HG02884 (cell line): ENCODE measurements at regions not wholly inside any gene's neighbourhood (a gene's known extent, or its start where the extent isn't known, plus 50 kb on each side); places are given as distances from the start of the nearest gene placed in this dataset.

Source experiments
- ATAC-seq: cut with Tn5 transposase; IDR thresholded peaks from one replicate; pipeline ENCODE4 v1.9.1; 2021; ENCODE audit warnings: mild to moderate bottlenecking, moderate library complexity; ENCODE audit not compliant: unreplicated experiment

DNA sequence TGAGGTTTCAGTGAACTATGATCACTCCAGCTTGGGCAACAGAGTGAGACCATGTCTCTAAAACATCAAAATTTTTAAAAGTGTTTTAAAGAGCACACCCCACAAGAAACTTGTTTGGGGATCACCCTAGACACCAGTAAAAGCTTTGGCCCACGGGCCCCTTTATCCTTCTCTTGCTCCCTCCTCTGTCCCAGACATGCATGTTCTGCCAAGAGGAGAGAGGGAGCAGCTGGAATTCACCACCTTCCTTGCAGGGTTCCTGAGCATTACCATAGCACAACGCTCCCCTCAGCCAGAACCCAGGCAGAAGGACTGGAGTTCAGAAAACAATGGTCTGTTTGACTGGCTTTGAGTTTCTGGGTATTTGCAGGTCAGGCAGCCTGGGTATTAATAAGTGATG, 214.3 kb upstream of the CDH5 start:
- no peak for ATAC-seq

DNA sequence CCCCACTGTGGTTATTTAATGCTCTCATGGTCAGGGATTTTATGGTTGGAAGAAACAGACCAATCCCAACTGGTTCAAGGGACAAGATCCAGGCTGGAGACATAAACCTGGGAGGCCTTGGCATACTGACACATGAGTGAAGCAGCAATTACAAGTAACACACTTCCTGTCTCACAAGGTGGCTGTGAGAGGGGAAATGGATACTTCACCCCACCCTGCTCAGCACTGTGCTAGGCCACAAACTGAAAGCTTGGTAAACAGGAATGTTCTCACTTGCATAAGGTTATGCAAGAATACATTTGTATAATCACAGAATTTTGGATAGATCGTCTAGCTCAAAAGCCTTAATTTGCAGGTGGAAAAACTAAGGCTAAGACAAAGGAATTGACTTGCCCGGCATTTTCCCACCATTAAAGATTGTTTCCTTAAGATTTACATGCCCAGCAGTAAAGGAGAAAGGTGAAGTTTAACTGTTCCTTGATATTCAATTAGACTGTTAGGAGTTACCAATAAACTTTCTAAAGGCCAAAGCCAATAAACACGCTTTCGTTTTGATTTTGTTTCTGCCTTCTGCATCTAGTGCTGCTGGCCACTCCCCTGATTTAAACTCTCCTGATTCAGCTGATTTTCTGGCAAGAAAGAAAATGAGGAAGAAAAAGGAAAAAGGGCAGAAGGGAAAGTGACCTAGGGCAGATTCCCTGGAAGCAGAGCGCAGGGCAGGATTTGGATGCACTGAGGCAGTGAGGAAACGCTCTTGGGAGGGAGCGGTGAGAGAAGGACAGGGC, 215.6 kb upstream of the CDH5 start:
- no peak for ATAC-seq

DNA sequence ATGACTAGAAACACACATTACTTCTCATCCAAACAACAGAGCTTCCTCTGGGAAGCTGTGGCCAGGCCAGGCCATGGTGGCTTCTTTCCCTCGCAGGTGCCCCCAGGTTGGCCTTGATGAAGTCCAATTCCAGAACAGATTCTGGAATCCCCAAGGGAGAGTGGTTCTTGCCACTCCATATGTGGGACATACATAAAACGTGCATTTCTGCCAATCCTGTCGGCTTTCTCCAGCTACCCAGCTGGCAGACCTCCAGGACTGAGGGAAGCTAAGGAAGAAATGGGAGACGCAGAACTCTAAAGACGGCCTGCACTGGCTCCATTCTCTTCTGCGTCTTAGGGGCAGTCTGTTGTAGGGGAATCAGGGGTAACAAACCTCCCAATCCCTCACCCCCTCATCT, 219.2 kb upstream of the CDH5 start:
- no peak for ATAC-seq

DNA sequence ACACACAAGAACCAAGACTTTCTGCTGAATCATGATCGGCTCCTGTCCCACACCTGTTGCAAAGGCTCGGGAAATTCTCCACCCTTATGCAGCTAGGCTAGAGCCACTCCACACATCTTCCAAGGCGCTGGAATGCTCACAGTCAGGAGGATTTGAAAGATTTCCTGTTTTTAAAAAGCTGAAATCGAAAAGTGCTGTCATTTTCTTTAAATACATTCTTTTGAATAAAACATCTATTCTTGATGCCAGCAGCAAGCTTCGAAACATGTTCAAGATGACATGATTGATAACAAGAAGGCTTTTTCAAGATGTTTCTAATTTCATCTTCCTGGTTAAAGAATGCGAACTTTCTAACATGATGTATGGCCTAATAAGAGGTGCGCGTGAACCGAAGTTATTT, 219.7 kb upstream of the CDH5 start:
- no peak for ATAC-seq

DNA sequence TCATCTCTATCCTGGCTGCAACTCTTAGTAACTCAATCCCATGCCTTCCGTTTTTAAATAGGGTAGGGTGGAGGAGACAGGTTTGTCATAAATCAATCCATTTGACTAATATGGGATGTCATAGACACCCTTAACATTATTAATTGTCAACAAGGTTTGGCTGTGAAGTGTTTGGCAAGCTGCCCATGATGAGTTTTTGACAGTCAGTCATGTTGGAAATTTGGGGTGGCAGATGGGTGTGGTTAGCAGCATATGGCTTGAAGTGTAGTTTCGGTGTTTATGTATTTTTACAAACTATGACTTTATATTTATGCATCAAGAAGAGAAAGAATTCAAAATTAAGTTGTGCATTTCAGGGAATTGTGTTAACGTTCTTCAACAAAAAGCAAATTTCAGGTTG, 221.8 kb upstream of the CDH5 start:
- ATAC-seq = no peak

DNA sequence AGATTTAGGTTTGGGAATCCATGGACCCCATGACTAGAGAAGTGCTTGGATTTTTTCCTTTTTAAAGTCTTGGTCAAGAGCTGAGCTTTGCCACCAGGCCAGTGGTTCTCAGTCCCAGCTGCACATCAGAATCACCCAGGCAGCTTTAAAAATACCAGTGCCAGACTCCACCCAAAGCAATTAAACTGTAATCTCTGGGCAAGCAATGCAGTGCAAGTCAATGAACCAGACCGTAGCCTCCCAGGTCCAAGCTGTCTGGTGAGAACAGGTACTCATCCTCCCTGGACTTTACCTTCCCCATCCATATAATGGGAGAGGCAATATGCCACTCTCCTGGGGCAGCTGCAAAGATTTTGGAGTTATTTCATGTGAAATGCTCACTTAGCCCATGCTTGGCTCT, 223.1 kb upstream of the CDH5 start:
- no peak for ATAC-seq

DNA sequence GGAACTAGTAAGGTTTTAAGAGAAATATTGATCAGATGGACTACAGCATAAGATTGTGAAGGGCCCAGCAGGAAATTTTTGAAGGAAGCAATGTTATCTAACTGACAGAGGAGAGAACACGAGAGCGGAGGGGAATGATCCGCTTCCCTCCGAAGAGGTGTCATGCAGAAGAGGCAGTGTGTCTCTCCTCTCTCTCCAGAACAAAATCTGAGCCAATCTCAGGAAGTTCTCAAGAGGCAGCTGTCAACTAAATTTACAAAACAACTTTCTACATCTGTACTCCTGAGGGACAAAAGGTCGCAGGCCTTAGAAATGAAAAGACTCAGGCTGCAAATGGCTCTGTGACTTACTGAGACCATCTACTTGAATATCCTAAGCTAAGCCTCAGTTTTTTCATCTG, 224.6 kb upstream of the CDH5 start:
- ATAC-seq = no peak

DNA sequence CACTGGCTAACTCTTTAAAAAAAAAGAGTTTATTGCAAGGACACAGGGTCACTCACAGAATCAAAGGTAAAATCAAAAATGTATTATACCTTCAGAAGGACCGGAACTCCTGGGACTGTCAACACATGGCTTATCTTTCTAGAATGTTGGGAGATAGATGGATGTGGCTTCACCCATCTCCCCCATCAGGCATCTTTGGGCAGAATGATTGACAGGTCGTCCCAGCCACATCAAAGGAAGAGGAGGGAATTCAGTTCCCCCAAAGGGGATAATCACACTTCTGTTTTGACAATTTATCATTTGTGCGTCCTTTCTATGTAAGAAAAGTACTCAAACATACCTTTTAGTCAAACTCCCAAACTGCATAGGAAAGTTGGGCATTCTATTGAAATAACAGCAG, 228.6 kb upstream of the CDH5 start:
- ATAC-seq = no peak

DNA sequence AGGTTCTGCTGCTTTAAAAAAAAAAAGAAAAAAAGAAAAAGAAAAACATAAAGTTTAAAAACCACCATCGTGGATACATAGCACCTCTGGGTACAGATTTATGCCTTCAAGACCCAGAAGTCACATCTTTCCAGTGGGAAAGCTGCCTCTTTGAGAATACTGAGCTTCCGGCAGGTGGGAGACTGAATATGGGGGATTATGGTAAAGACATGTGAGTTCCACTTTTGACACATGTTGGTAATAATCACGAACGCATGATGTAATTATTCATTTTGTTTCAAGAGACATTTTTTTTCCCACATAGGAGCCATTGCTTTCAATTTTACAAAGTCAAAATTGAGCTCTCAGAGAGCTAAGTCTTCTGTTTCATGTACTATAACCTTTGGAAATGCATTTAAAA, 229.7 kb upstream of the CDH5 start:
- ATAC-seq = no peak

DNA sequence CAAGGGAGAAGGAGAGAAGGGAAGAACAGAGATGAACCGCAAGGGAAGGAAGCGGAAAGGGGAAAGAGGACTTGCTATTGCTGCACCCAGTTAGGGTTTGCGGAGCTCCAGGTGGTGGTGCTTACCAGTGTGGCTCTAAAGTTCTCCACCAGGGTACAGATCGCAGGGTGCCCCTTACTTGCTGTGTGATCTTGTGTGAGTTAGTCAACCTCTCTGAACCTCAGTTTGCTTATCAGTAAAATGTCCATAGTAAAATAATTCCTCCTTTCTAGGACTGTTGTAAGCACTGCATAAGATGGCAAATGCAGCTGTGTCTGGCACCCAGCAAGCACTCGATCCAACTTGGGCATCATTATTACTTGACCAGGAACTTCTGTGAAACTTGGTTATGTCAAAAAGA, 230.7 kb upstream of the CDH5 start:
- no peak for ATAC-seq

DNA sequence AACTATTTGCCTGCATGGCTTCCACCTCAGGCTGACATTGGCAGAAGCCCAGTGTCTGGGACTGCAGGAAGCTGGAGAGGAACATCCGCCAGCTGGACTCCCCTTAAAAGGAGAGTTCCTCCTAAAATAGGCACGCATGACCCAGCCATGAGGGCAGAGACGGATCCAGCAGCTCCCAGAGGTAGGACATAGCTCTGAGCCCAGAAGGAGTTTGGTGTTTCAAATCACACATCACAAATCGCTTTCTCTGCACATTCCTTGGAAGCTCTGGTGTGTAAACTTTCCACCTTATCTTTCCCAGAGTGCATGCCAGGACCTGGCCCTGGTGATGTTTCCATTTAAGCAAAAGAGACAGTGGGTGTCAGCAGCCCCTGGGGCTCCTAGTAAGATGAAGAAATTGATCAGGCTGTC, 231.1 kb upstream of the CDH5 start:
- ATAC-seq = no peak

DNA sequence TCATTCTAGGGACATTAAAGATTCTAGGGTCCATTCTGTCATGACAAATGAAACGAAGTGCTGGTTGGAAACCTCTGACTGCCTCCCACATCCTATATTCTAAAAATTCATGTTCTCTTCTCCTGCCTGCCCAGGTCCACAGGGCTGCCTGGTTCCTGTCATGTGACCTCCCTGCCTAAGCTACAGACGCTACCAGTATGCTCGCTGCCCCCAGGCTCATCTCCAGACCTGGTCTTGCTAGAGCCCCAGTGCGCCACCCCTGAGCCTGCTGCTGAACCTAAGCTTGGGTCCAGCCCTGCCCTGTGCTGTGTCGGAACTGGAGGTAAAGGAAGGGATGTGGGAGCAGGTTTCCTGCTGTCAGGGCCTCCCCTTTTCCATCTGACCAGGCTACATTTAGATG, 231.6 kb upstream of the CDH5 start:
- no peak for ATAC-seq

DNA sequence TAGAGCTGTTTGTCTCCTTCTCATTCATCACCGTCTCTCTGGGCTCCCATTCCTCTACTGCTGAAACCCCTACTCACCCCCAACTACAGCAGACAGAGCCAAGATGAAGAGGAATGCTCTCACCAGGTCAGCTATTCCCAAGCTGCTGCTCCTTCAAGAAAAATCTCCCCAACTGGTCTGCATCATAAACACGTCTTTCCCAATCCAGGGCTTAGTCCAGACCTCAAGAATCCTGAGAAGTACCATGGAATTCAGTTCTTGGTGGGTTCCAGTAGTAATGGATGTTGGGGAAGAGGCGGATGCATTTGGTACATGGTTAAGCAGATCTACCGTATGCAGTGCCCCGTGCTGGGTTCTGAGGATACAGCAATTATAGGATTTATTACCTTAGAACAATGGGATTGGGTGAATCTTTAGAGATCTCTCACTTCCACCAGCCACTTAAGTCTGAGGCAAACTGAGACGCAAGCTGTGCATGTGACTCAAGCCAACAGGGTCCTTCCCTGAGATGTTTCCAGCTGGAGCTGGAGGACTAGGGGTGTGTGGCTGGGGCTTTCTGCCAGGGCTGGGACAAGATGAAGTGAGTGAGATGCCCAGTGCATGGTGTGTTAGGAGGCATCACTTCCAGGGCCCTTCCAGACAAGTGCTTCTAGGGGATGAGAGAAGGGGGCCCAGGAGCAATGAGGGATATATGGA, 232.7 kb upstream of the CDH5 start:
- ATAC-seq = no peak

DNA sequence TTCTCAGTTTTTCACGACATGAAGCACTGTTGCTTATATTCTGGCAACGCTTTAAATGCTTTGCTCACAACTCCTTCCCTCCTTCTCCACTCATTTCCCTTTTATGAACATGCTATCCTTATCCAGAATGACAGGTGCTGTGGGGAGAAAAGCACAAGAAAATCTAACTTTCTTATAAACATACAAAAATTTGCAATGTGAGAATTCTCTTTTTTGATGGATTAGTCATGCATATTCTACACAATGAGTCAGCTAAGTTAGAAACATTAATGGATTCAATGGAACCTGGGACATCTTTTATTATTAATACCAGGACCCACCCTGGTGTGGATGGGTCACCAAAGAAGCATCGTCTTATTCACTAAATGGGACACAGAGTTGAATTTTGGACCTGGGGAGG, 234.6 kb upstream of the CDH5 start:
- ATAC-seq = no peak

DNA sequence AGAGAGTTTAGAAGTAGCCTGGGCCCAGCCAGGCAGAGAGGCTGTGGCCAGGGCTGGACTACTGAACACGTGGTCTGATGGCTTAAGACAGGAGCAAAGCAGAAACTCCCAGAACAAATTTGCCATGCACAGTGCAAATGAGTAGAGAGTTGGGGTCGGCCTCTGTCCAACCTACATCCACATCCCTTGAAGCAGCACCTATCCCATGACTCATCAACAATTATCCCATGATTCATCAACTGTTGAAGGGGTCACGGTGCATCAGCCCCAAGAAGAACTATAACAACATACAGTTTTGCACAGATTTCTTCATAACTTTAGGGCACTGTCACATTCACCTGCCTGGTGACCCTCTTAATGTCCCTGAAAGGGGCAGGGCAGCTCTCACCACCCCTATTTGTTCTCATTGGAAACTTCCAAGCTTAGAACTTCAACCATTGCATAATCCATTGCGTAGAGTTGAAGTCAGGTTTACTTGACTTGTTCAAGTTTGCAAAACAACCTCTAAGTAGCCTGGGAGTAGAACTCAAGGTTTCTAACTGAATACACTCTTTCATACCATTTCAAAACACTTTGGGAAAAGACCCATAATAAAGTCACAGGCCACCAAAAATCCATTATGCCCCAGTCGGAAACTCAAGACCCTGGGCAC, 235.2 kb upstream of the CDH5 start:
- no peak for ATAC-seq

DNA sequence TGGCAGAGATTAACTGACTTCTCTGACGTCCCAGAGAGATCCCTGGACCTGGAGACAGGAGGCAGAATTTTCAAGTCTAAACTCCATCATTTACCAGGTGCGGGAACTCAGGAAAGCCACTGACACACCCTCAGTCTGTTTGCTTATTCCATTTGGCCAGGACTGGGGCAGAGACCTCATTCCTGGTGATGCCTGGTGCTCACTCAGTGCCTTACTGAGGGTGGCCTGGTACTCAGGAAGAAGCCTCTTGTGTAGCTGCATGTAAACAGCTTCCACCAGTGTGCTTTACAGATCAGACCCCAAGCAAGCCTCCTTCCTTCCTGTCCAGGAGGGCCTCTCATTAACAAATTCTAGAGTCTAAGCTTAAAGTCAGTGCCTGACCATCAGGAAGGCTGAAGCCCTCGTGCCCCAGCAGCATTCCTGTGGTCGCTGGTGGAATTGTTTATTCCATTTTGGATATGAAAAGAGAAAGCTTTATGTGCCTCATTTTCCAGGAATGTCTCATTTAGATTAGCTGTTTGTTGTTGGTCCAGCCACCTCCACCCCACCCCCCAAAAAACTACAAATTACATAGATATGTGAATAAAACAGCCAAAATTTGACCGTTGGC, 236.1 kb upstream of the CDH5 start:
- ATAC-seq = no peak

DNA sequence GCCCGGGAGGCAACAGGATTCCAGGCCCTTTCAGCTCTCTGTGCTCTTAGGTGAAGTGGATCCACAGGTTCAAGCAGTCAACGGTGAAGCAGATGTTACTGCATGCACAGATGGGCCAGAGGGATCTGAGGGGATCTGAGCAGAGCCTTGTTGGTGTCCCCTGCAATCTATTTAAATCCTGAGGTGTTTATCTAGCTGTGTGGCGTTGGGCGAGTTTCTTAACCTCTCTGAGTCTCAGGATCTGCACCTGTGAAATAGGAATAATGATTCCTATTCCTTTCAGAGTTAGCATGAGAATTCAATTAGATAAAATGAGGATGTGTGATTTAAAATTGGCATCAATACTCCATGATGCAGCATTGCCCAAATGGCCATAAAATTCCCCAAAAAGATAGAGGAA, 237.3 kb upstream of the CDH5 start:
- ATAC-seq = no peak

DNA sequence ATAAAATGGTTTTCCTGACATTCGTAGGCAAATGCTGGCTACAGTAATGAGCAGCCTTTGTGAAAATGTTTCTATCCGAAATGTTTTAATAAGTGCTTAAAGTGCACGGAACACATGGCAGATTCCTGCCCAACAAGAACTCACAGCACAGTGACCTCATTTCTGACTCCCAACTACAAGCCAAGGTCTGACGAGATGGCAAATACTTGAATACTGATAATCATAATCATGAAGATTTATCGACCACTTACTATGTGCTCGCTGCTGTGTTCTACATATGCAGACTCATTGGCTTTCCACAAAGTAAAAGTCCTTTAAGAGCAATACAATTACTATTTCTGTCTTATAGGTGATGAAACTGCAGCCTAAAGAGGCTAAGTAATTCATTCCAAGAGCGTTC, 238.1 kb upstream of the CDH5 start:
- no peak for ATAC-seq

DNA sequence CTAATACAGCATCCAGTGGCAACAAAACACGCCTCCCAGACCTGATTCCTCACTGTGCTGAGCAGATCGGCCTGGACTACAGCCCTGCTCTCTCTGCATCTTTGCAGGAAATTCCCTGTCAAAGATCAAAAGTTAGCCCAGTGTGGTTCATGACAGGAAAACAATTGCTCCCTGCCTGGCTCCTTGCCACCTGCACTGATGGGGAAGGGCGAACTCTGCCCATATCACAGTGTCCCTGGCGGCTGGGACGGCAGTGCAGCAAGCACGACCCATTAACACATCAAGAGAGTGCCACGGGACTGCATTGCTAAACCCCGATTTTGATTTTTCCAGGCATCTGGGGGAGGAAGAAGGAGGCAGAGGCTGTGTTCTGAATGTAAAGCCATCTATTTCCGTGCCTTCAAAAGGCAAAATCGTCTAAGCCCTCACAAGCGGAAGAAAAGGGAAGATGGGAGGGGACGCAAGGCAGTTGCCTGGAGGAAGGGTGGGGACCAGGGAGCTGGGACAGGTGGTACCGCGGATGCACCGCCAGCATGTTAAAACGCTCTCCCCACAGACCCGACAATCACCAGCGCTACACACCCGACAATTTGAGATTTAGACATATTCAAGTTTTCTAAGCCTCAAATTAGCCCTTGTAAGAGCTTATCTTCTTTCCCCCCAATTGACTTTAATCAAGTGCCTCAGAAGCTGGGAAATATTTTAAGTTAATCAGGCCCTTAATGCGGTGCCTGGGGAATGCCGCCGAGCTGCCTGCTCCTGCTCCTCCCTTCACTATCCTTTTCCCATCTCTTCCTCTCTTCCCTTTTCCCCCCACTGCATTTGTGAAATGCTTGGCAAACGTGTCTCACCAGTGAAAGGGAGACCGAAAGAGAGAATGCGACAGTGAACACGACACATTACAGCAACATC, 238.8 kb upstream of the CDH5 start:
- no peak for ATAC-seq

DNA sequence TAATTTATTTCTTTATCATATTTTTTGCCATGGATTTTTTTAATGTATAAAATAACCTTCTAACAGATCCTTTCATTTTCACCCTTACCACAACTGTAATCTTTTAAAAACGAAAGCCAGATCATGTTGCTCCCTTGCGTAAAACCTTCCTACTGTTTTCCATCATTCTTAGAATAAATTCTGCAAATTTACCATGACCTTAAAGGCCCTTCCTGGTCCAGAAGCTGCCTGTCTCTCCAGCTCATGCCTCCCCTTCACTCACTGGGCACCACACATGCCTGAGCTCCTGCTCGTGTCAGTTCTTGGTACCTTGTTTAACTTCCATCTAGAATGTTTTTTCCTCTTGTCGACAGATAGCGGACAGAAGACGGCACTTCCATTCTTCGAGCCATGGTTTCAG, 245.0 kb upstream of the CDH5 start:
- no peak for ATAC-seq

DNA sequence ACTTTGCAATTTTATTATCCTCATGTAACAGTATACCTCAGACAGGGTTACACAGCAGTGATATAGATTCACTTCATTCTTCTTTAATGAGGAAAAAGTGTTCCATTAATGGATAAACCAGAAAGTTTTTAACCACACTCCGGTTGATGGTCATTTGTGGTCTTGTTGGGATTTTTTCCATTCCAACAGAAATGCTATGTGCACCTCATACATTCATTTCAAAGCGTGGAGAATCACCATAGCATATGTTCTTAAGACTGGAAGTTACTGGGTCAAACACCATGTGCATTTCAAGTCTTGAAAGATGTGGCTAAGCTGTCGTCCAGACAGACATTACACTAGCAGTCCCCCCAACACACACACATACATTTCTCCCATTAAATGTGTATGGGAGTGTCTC, 245.8 kb upstream of the CDH5 start:
- no peak for ATAC-seq
